ENCODE measurements at regions not wholly inside any gene's neighbourhood (a gene's known extent, or its start where the extent isn't known, plus 50 kb on each side); places are given as distances from the start of the nearest gene placed in this dataset.

- DNase-seq (ENCODE audit: low read depth) = no peak
Observed at GRCh38 chr1:217205578-217205977, 425.3 kb downstream of the GPATCH2 start.

- peak; percentile 2 for DNase-seq (ENCODE audit: low read depth)
Observed at GRCh38 chr1:217196616-217197015, 434.3 kb downstream of the GPATCH2 start.

GRCh38 chr1:217193151-217193550 lies 437.7 kb downstream of the GPATCH2 start:
- DNase-seq (ENCODE audit: low read depth) = no peak

GRCh38 chr1:217191441-217191840 lies 439.4 kb downstream of the GPATCH2 start:
- DNase-seq (ENCODE audit: low read depth) = no peak

- DNase-seq (ENCODE audit: low read depth) = no peak
Observed at GRCh38 chr1:217190359-217190758, 440.5 kb downstream of the GPATCH2 start.

GRCh38 chr1:217189362-217189761 lies 441.5 kb downstream of the GPATCH2 start:
- no peak for DNase-seq (ENCODE audit: low read depth)

GRCh38 chr1:217188280-217189237 lies 442.3 kb downstream of the GPATCH2 start:
- DNase-seq (ENCODE audit: low read depth) = no peak

GRCh38 chr1:217186664-217187063 lies 444.2 kb downstream of the GPATCH2 start:
- DNase-seq (ENCODE audit: low read depth) = no peak

- DNase-seq (ENCODE audit: low read depth) = no peak
Observed at GRCh38 chr1:217184854-217185253, 446.0 kb downstream of the GPATCH2 start.

- DNase-seq (ENCODE audit: low read depth) = no peak
Observed at GRCh38 chr1:217182992-217183391, 447.9 kb downstream of the GPATCH2 start.

- DNase-seq (ENCODE audit: low read depth) = no peak
Observed at GRCh38 chr1:217181756-217182155, 449.1 kb downstream of the GPATCH2 start.

GRCh38 chr1:217181176-217181746 lies 449.6 kb downstream of the GPATCH2 start:
- no peak for DNase-seq (ENCODE audit: low read depth)

GRCh38 chr1:217180443-217180842 lies 450.4 kb downstream of the GPATCH2 start:
- DNase-seq (ENCODE audit: low read depth) = no peak

- no peak for DNase-seq (ENCODE audit: low read depth)
Observed at GRCh38 chr1:217164403-217164802, 441.2 kb upstream of the ESRRG start.

GRCh38 chr1:217153361-217153760 lies 430.1 kb upstream of the ESRRG start:
- no peak for DNase-seq (ENCODE audit: low read depth)

- no peak for DNase-seq (ENCODE audit: low read depth)
Observed at GRCh38 chr1:217150366-217150765, 427.1 kb upstream of the ESRRG start.

- no peak for DNase-seq (ENCODE audit: low read depth)
Observed at GRCh38 chr1:217149791-217150190, 426.6 kb upstream of the ESRRG start.

GRCh38 chr1:217141711-217142110 lies 418.5 kb upstream of the ESRRG start:
- no peak for DNase-seq (ENCODE audit: low read depth)

GRCh38 chr1:217140041-217140901 lies 417.0 kb upstream of the ESRRG start:
- no peak for DNase-seq (ENCODE audit: low read depth)

GRCh38 chr1:217139513-217139912 lies 416.3 kb upstream of the ESRRG start:
- no peak for DNase-seq (ENCODE audit: low read depth)

GRCh38 chr1:217138799-217139466 lies 415.7 kb upstream of the ESRRG start:
- DNase-seq (ENCODE audit: low read depth) = no peak

All from stromal cell of bone marrow (primary cell).